Hepatocyte (in vitro differentiated cells): ENCODE measurements at regions not wholly inside any gene's neighbourhood (a gene's known extent, or its start where the extent isn't known, plus 50 kb on each side); places are given as distances from the start of the nearest gene placed in this dataset.

Experiments
- EZH2 ChIP-seq: fragments of 200-600 bp; sonication (generic); IDR thresholded peaks from 2 replicates; pipeline ENCODE4 v1.6.1; 2016; ENCODE audit warnings: antibody characterized with exemption, mild to moderate bottlenecking, borderline replicate concordance
- EZH2phosphoT487 ChIP-seq: fragments of 200-600 bp; sonication (generic); IDR thresholded peaks from one replicate; pipeline ENCODE4 v1.6.1; 2018; ENCODE audit warnings: antibody characterized with exemption, mild to moderate bottlenecking, low read depth, moderate library complexity; ENCODE audit not compliant: unreplicated experiment, severe bottlenecking
- TF ChIP-seq, protein P1 (sequence below): fragments of 200-600 bp; sonication (generic); IDR thresholded peaks from 2 replicates; pipeline ENCODE4 v1.5.1; 2016; ENCODE audit warnings: antibody characterized with exemption, mild to moderate bottlenecking; ENCODE audit not compliant: poor library complexity

DNA sequence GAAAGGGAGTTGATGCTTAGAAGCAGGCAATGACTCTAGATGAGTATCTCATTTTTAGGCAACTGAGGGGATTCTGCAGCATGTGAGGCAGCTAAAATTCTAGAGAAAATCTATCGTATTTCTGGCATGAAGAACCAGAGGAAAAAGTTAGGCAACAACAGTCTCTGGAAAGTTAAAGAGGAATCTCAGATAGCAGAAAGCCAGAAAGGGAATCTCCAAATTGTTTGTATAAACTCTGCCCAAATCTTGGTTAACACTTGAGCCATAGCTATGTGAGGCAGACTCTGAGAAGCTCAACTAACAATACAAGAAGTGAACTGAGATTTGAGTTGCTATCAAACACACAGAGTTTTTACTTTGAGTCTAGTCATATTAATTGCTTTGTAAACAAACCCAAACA is 215.8 kb upstream of the FZD8 start:
- TF ChIP-seq, protein P1, sequence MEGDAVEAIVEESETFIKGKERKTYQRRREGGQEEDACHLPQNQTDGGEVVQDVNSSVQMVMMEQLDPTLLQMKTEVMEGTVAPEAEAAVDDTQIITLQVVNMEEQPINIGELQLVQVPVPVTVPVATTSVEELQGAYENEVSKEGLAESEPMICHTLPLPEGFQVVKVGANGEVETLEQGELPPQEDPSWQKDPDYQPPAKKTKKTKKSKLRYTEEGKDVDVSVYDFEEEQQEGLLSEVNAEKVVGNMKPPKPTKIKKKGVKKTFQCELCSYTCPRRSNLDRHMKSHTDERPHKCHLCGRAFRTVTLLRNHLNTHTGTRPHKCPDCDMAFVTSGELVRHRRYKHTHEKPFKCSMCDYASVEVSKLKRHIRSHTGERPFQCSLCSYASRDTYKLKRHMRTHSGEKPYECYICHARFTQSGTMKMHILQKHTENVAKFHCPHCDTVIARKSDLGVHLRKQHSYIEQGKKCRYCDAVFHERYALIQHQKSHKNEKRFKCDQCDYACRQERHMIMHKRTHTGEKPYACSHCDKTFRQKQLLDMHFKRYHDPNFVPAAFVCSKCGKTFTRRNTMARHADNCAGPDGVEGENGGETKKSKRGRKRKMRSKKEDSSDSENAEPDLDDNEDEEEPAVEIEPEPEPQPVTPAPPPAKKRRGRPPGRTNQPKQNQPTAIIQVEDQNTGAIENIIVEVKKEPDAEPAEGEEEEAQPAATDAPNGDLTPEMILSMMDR = no peak
- TF ChIP-seq EZH2phosphoT487 (no peak), EZH2 (no peak)
